ENCODE measurements at regions not wholly inside any gene's neighbourhood (a gene's known extent, or its start where the extent isn't known, plus 50 kb on each side); places are given as distances from the start of the nearest gene placed in this dataset.

GRCh38 chr7:24216576-24217125 is 67.3 kb upstream of the NPY start:
- intact Hi-C loops (cut with DNase I; ENCODE audit: low total_unique reads), result no loop called here
- H3K27me3 ChIP-seq, result no peaks in the 10 kb centered on the region
- 89 to 100% (median 91%) methylated on average over 2 of the region's 2 CpGs for WGBS, 5 donors
- no peaks in the 10 kb centered on the region for H3K36me3 ChIP-seq
- no peaks in the 10 kb centered on the region for H3K4me1 ChIP-seq
- no peak for TF ChIP-seq POLR2AphosphoS5 (IDR thresholded peaks at IDR 0.05)
- TF ChIP-seq, protein P1, sequence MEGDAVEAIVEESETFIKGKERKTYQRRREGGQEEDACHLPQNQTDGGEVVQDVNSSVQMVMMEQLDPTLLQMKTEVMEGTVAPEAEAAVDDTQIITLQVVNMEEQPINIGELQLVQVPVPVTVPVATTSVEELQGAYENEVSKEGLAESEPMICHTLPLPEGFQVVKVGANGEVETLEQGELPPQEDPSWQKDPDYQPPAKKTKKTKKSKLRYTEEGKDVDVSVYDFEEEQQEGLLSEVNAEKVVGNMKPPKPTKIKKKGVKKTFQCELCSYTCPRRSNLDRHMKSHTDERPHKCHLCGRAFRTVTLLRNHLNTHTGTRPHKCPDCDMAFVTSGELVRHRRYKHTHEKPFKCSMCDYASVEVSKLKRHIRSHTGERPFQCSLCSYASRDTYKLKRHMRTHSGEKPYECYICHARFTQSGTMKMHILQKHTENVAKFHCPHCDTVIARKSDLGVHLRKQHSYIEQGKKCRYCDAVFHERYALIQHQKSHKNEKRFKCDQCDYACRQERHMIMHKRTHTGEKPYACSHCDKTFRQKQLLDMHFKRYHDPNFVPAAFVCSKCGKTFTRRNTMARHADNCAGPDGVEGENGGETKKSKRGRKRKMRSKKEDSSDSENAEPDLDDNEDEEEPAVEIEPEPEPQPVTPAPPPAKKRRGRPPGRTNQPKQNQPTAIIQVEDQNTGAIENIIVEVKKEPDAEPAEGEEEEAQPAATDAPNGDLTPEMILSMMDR (IDR thresholded peaks at IDR 0.05), result no peak
- no peak for TF ChIP-seq POLR2A (IDR thresholded peaks at IDR 0.05)
- TF ChIP-seq EP300 (IDR thresholded peaks at IDR 0.05), result no peak
- H3K9me3 ChIP-seq, result no peaks in the 10 kb centered on the region
- H3K4me3 ChIP-seq, result no peak overlapping the region
- no peak overlapping the region for H3K27ac ChIP-seq
- no peak for DNase-seq

DNA sequence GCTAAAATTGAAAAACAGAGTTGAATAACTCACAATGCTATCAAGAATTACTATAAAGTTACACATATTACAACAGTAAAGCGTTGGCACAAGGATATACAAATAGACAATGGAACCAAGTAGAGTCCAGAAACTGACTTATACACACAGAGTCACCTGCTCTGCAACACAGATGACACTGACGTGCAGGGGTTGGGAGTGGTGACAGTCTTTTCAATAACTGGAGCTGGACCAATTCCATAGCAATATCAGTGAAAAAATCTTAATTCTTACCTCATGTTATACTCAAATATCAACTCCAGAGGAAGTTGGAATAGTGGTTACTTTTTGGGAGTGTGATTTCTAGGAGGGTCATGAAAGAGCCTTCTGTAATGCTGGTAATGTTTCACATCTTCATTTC is 62.5 kb upstream of the NPY start:
- no peaks in the 10 kb centered on the region for H3K36me3 ChIP-seq
- H3K4me3 ChIP-seq, result no peak overlapping the region
- no peaks in the 10 kb centered on the region for H3K27me3 ChIP-seq
- TF ChIP-seq, protein P1 (IDR thresholded peaks at IDR 0.05), result no peak
- TF ChIP-seq POLR2AphosphoS5 (IDR thresholded peaks at IDR 0.05) (no peak), POLR2A (IDR thresholded peaks at IDR 0.05) (no peak), EP300 (IDR thresholded peaks at IDR 0.05) (no peak)
- 53 to 74% (median 56%) methylated on average over 2 of the region's 2 CpGs for WGBS, 5 donors
- H3K9me3 ChIP-seq, result peaks cover 0 to 15% (median 6%) of the 10 kb centered on the region in 4 donors
- H3K4me1 ChIP-seq, result no peaks in the 10 kb centered on the region
- intact Hi-C loops (cut with DNase I; ENCODE audit: low total_unique reads), result no loop called here
- no peak for DNase-seq
- H3K27ac ChIP-seq, result no peak overlapping the region

GRCh38 chr7:24227068-24227467 is 56.9 kb upstream of the NPY start:
- TF ChIP-seq, protein P1 (IDR thresholded peaks at IDR 0.05), result no peak
- TF ChIP-seq POLR2AphosphoS5 (IDR thresholded peaks at IDR 0.05) (no peak), EP300 (IDR thresholded peaks at IDR 0.05) (no peak), POLR2A (IDR thresholded peaks at IDR 0.05) (no peak)
- Histone ChIP-seq H3K36me3 (no peaks in the 10 kb centered on the region), H3K27ac (no peak overlapping the region), H3K4me3 (no peak overlapping the region), H3K4me1 (no peaks in the 10 kb centered on the region), H3K9me3 (peaks cover 0 to 15% (median 6%) of the 10 kb centered on the region in 4 donors), H3K27me3 (no peaks in the 10 kb centered on the region)
- 40 to 59% (median 48%) methylated on average over 3 of the region's 3 CpGs for WGBS, 5 donors
- intact Hi-C loops (cut with DNase I; ENCODE audit: low total_unique reads), result no loop called here
- no peak for DNase-seq

DNA sequence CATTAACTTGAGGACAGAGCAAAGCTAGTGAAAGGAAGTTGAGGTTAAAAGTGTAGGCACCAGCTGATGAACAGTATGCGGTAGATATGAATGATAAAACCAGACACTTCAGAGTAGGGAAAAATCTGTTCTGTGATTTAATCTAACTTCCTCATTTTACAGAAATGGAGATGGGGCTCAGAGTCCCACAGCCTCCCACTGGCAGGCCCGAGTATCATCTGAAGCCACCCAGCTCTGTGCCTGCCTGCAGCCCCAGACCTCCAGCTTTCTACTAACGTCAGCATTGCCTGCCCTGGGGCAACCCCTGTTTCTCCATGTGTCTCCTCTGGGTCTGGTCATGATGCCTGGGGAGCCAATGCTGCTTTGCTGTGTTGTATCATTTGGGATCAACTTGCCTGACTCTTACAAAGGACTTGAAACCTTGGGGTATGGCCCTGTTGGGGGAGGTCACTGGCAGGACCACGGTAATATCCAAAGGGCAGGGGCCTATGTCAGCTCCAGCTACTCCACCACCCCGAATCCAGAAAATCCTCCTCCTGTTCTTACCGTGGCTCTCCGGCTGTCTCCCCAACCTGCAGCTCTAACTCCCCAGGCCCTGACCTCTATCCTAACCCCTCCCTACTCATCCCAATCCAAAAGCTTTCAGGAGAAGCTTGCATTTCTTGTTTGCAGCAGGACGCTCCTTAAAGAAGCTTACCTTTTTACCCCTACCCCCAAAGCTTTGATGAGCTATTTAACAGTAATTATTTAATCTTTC is 56.2 kb upstream of the NPY start:
- WGBS, 5 donors, result 64 to 79% (median 74%) methylated on average over 7 to 8 of the region's 8 CpGs
- Histone ChIP-seq H3K9me3 (peaks cover 0 to 15% (median 6%) of the 10 kb centered on the region in 4 donors), H3K4me3 (no peak overlapping the region), H3K4me1 (no peaks in the 10 kb centered on the region), H3K27me3 (no peaks in the 10 kb centered on the region), H3K36me3 (no peaks in the 10 kb centered on the region), H3K27ac (no peak overlapping the region)
- no peak for TF ChIP-seq POLR2AphosphoS5 (IDR thresholded peaks at IDR 0.05)
- TF ChIP-seq, protein P1 (IDR thresholded peaks at IDR 0.05), result no peak
- TF ChIP-seq EP300 (IDR thresholded peaks at IDR 0.05), result no peak
- TF ChIP-seq POLR2A (IDR thresholded peaks at IDR 0.05), result no peak
- peak in 1 of 2 donors; percentile 2 for DNase-seq
- intact Hi-C loops (cut with DNase I; ENCODE audit: low total_unique reads), result no loop called here
